GM06990 (cell line): ENCODE measurements at regions not wholly inside any gene's neighbourhood (a gene's known extent, or its start where the extent isn't known, plus 50 kb on each side); places are given as distances from the start of the nearest gene placed in this dataset.
"Not testable (repeated sequence)": the region's sequence is repeated elsewhere in the genome, so short reads cannot be mapped to it uniquely, and the experiment has no call there.

Source experiments
- DNase-seq: peaks from one replicate; pipeline ENCODE4 v3.0.0-alpha.2; 2011; ENCODE audit not compliant: insufficient read length; ENCODE audit errors: extremely low read depth
- H3K27me3 ChIP-seq: replicated peaks from 2 replicates; pipeline ENCODE4 v1.6.0; 2011; ENCODE audit warnings: low read length; ENCODE audit not compliant: control insufficient read depth, insufficient read depth
- H3K36me3 ChIP-seq: 2 replicates; pipeline ENCODE4 v1.5.1; 2011; ENCODE audit warnings: low read length; ENCODE audit not compliant: control insufficient read depth, insufficient read depth
- H3K4me3 ChIP-seq: replicated peaks from 2 replicates; pipeline ENCODE4 v1.5.1; 2011; ENCODE audit warnings: low read depth, mild to moderate bottlenecking, control low read depth, low read length
- CTCF ChIP-seq: IDR thresholded peaks from 2 replicates; pipeline ENCODE4 v1.5.1; 2011; ENCODE audit warnings: low read length, control low read depth, mild to moderate bottlenecking, inconsistent platforms; ENCODE audit not compliant: insufficient read depth, poor library complexity, severe bottlenecking

- Histone ChIP-seq H3K36me3 (no peaks in the 10 kb centered on the region), H3K27me3 (no peaks in the 10 kb centered on the region), H3K4me3 (no peak overlapping the region)
- DNase-seq: no peak
- TF ChIP-seq CTCF: no peak
Observed at GRCh38 chr11:91075032-91075695, 852.3 kb upstream of the CHORDC1 start.

GRCh38 chr11:91067666-91068065, 844.8 kb upstream of the CHORDC1 start:
- Histone ChIP-seq H3K4me3 (no peak overlapping the region), H3K36me3 (no peaks in the 10 kb centered on the region), H3K27me3 (no peaks in the 10 kb centered on the region)
- TF ChIP-seq CTCF: no peak
- DNase-seq: no peak

GRCh38 chr11:91066456-91067047, 843.7 kb upstream of the CHORDC1 start:
- Histone ChIP-seq H3K27me3 (no peaks in the 10 kb centered on the region), H3K36me3 (no peaks in the 10 kb centered on the region), H3K4me3 (no peak overlapping the region)
- TF ChIP-seq CTCF: no peak
- DNase-seq: no peak

- not testable (repeated sequence) for H3K27me3 ChIP-seq, DNase-seq, H3K4me3 ChIP-seq, H3K36me3 ChIP-seq
Observed at GRCh38 chr11:91063399-91063798, 840.5 kb upstream of the CHORDC1 start.

GRCh38 chr11:91047882-91048281, 825.0 kb upstream of the CHORDC1 start:
- H3K4me3 ChIP-seq: no peak overlapping the region
- no peak for DNase-seq
- TF ChIP-seq CTCF: no peak

GRCh38 chr11:91046261-91046660, 823.4 kb upstream of the CHORDC1 start:
- Histone ChIP-seq H3K4me3 (no peak overlapping the region), H3K36me3 (no peaks in the 10 kb centered on the region), H3K27me3 (no peaks in the 10 kb centered on the region)
- no peak for TF ChIP-seq CTCF
- no peak for DNase-seq

More at GRCh38 chr11:91047882-91048281, 825.0 kb upstream of the CHORDC1 start:
- no peaks in the 10 kb centered on the region for H3K36me3 ChIP-seq
- H3K27me3 ChIP-seq: no peaks in the 10 kb centered on the region
